ENCODE measurements at regions not wholly inside any gene's neighbourhood (a gene's known extent, or its start where the extent isn't known, plus 50 kb on each side); places are given as distances from the start of the nearest gene placed in this dataset.

DNA sequence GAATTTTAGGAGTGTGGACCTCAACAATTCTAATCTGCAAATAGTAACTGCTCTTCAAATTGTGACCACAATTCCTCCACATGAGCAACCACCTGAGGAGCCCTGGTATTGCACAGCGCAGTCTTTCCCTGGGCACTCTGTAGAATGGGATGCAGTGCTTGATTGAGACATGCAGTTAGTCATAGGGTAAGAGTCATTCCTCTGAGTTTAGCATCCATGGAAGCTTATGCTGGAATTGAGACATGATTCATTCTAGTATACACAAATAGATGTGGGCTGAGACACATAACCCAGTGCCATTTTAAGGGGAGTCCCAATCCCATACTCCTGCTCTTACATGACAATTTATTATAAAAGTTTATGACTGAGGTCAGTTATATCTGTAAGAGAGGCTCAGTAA, 582.3 kb upstream of the CNTNAP2 start:
- TF ChIP-seq EZH2 (IDR thresholded peaks at IDR 0.05; ENCODE audit: borderline replicate concordance, low read length): no peak
- TF ChIP-seq, protein P1, sequence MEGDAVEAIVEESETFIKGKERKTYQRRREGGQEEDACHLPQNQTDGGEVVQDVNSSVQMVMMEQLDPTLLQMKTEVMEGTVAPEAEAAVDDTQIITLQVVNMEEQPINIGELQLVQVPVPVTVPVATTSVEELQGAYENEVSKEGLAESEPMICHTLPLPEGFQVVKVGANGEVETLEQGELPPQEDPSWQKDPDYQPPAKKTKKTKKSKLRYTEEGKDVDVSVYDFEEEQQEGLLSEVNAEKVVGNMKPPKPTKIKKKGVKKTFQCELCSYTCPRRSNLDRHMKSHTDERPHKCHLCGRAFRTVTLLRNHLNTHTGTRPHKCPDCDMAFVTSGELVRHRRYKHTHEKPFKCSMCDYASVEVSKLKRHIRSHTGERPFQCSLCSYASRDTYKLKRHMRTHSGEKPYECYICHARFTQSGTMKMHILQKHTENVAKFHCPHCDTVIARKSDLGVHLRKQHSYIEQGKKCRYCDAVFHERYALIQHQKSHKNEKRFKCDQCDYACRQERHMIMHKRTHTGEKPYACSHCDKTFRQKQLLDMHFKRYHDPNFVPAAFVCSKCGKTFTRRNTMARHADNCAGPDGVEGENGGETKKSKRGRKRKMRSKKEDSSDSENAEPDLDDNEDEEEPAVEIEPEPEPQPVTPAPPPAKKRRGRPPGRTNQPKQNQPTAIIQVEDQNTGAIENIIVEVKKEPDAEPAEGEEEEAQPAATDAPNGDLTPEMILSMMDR (conservative IDR thresholded peaks at IDR 0.05 in 1 of 2, IDR thresholded peaks at IDR 0.05 in 1 of 2; ENCODE audit: extremely low read depth in 1 of 2, insufficient read depth in 1 of 2, low read depth in 1 of 2, low read length in 2 of 2): no peak
